T-helper 17 cell (primary cell): ENCODE measurements at regions not wholly inside any gene's neighbourhood (a gene's known extent, or its start where the extent isn't known, plus 50 kb on each side); places are given as distances from the start of the nearest gene placed in this dataset.

Source experiments
- ATAC-seq: fragments of 150-1000 bp; cut with Tn5 transposase; 2 replicates; pipeline ENCODE4 v1.10.0; 2021; ENCODE audit warnings: mild to moderate bottlenecking, moderate library complexity
- DNase-seq, 3 donors: peaks; one replicate each; pipeline versions ENCODE4 v3.0.0 to v3.0.0-alpha.2; 2020 to 2021
- H3K9me3 ChIP-seq: one replicate; pipeline ENCODE4 v1.7.0; 2013; ENCODE audit warnings: low read length, mild to moderate bottlenecking; ENCODE audit not compliant: control insufficient read depth, poor library complexity, severe bottlenecking
- H3K27ac Mint-ChIP-seq: one replicate; pipeline ENCODE4 v1.8.0; 2022; ENCODE audit warnings: mild to moderate bottlenecking, moderate library complexity, mixed read lengths
- H3K27me3 Mint-ChIP-seq: one replicate; pipeline ENCODE4 v1.8.0; 2022; ENCODE audit warnings: mixed read lengths
- H3K36me3 Mint-ChIP-seq: one replicate; pipeline ENCODE4 v1.8.0; 2022; ENCODE audit warnings: low read depth, mixed read lengths
- H3K4me1 Mint-ChIP-seq: one replicate; pipeline ENCODE4 v1.8.0; 2022; ENCODE audit warnings: mild to moderate bottlenecking, mixed read lengths
- H3K4me3 Mint-ChIP-seq: one replicate; pipeline ENCODE4 v1.8.0; 2022; ENCODE audit warnings: mild to moderate bottlenecking, moderate library complexity, mixed read lengths

DNA sequence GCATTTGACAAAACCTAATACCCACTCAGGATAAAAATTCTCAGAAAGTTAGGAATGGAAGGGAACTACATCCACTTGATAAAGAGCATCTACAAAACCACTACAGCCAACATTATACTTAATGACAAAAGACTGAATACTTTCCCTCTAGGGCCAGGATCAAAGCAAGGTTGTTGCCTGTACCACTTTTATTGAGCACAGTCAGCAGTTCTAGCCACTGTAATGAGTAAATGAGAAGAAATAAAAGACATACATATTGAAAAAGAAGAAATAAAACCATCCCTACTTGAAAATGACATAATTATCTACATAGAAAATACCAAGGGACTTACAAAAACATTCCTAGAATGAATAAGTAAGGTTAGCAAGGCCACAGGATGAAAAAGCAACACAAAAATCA is 194.8 kb upstream of the ZNF507 start:
- Mint-ChIP-seq H3K27ac (no peak overlapping the region), H3K4me3 (no peak overlapping the region)

DNA sequence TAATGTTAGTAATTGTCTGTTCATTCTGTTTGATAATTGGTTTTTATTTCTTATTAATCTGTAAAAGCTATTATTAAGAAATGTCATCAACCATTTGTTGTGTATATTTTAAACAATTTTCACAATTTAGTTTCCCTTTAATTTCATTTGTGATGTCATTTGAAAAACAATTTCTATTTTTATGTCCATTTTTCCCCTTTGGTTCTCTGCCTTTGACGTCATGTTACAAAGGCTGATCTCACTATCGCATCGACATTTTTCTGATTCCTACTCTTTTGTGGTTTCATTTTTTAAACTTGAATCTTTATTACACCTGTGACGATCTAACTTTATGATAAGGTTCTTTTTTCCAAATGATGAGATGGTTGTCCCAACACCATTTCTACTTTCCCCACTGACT is 191.0 kb upstream of the ZNF507 start:
- ATAC-seq (no peak), DNase-seq (no peak)
- H3K9me3 ChIP-seq, result no peaks in the 10 kb centered on the region
- Mint-ChIP-seq H3K27ac (no peak overlapping the region), H3K4me3 (no peak overlapping the region), H3K4me1 (no peaks in the 10 kb centered on the region), H3K36me3 (no peaks in the 10 kb centered on the region), H3K27me3 (no peaks in the 10 kb centered on the region)

More for the DNA sequence above, 194.8 kb upstream of the ZNF507 start:
- Mint-ChIP-seq H3K4me1 (no peaks in the 10 kb centered on the region), H3K27me3 (no peaks in the 10 kb centered on the region), H3K36me3 (no peaks in the 10 kb centered on the region)
- no peak for DNase-seq
- H3K9me3 ChIP-seq, result no peaks in the 10 kb centered on the region
- ATAC-seq, result no peak

DNA sequence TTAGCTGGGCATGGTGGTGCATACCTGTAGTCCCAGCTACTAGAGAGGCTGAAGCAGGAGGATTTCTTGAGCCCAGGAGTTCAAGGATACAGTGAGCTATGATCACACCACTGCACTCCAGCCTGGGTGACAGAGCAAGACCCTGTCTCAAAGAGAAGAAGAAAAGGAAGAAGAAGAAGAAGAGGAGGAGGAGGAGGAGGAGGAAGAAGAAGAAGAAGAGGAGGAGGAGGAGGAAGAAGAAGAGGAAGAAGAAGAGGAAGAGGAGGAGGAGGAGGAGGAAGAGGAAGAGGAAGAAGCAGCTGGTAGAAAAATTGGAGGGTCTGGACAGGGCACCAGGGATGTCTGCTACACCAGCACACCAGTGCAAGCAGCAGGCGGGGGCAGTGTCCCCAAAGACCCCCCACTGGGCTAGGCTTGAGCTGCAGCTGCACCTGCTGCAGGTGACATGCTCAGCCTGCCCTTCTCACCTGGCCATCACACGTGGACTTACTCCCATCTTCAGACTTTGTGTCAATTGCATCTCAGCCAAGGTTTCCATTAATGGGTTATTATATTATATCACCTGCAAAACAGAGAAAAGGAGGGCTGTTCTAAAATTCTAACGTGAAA is 180.9 kb upstream of the ZNF507 start:
- Mint-ChIP-seq H3K36me3 (no peaks in the 10 kb centered on the region), H3K27me3 (peaks cover 28% of the 10 kb centered on the region), H3K4me3 (no peak overlapping the region), H3K27ac (no peak overlapping the region), H3K4me1 (no peaks in the 10 kb centered on the region)
- DNase-seq, result no peak
- ATAC-seq, result no peak
- H3K9me3 ChIP-seq, result no peaks in the 10 kb centered on the region

DNA sequence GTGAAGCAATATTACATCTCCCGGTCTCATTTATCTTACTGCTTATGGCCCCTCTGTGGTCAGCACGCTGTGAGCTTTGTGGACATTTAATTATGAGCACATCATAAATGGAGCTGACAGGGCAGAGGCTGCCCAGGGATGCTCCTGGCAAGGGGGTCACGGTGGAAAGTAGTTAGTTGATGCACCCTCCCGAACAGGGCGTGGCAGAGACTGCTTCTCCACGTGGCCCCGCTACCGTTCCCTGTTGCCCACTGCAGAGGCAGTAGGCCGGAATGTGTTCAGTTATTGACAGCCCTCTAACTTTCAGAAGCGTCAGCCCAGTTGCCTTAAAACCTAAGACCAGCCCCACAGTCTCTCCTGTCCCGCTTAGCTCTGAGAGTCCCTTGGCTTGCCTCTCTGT is 180.3 kb upstream of the ZNF507 start:
- Mint-ChIP-seq H3K36me3 (no peaks in the 10 kb centered on the region), H3K27ac (no peak overlapping the region), H3K4me3 (no peak overlapping the region), H3K27me3 (peaks cover 29% of the 10 kb centered on the region), H3K4me1 (no peaks in the 10 kb centered on the region)
- no peak for DNase-seq
- no peak for ATAC-seq
- H3K9me3 ChIP-seq, result no peaks in the 10 kb centered on the region

DNA sequence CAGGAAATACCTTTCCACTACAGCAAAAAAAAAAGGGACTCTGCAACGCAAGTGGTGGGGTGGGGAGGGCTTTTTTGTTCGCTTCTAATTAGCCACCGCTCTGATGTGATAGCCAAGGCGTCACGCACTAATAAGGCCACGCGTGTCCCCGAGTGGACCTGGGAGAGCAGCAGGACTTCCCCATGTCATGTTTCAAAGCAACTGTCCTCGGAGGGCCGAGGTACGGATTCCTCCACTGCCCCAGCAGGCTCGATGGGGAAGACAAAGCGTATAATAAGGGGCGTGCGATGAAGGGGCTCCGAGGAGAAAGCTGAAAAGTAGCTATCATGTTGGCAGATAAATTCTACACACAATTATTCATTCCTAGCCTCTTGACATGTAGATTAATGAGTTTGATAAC is 179.7 kb upstream of the ZNF507 start:
- H3K27ac Mint-ChIP-seq, result no peak overlapping the region
- DNase-seq, result no peak

DNA sequence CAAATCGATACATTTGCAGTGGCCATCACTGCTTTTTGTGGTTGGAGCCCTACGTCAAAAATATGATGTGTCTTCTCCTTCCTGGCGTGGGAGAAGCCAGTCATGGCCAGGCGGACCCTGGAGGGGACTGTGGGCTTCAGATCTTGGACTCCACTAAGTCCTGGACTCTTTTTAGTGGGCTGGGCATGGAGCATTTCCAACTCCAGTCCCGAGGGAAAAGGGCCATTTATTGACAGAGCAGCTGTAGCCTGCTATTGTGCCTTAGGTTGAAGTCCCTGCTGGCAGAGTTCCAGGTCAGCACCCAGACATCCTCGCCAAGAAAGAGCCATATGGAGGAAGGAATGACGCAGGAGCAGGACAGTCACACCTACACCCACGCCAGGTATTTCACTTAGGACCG is 179.2 kb upstream of the ZNF507 start:
- Mint-ChIP-seq H3K4me3 (no peak overlapping the region), H3K4me1 (no peaks in the 10 kb centered on the region), H3K36me3 (no peaks in the 10 kb centered on the region), H3K27ac (no peak overlapping the region), H3K27me3 (peaks cover 34% of the 10 kb centered on the region)
- DNase-seq (no peak), ATAC-seq (no peak)
- H3K9me3 ChIP-seq, result no peaks in the 10 kb centered on the region

More for the DNA sequence above, 179.7 kb upstream of the ZNF507 start:
- no peaks in the 10 kb centered on the region for H3K36me3 Mint-ChIP-seq
- no peak for ATAC-seq
- H3K27me3 Mint-ChIP-seq, result peaks cover 34% of the 10 kb centered on the region
- no peak overlapping the region for H3K4me3 Mint-ChIP-seq
- no peaks in the 10 kb centered on the region for H3K9me3 ChIP-seq
- no peaks in the 10 kb centered on the region for H3K4me1 Mint-ChIP-seq

DNA sequence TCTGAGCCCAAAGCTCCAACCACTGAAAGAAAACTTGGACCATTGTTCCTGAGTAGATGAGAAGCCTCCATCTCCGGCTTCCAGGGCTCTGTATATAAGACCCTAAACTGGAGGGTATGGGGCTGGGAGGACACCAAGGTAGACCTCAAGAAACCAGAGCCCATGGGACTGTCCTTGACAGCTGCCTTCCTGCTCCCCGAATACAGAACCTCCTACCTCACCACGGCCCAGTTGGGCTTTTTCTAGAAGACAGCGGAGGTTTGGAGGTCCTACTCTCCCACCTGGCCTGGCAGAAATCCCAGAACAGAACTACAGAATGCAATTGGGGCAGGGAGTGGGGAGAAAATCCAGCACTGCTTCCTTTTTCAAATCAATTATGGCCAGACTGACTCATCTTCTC is 177.3 kb upstream of the ZNF507 start:
- Mint-ChIP-seq H3K4me1 (no peaks in the 10 kb centered on the region), H3K27ac (no peak overlapping the region), H3K36me3 (no peaks in the 10 kb centered on the region), H3K4me3 (no peak overlapping the region), H3K27me3 (peaks cover 34% of the 10 kb centered on the region)
- ATAC-seq (no peak), DNase-seq (no peak)
- H3K9me3 ChIP-seq, result no peaks in the 10 kb centered on the region

DNA sequence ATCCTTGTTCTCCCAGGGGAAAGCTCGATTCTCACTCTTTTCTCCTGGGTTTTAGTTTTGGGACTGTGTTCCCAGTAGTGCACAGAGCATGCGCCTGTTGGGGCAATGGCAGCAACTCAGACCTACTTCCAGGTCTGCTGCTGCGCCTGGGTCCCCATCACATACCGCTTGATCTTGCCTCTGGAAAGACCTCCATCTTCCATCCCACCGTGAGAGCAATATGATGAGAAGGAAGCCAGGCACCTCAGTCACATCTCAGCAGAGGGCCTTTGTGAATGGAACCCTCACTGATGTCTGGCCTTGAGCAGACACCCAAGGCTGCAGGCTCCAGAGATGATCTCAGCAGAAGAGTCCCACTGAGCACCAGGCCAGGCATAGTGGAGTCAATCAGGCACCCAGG is 176.8 kb upstream of the ZNF507 start:
- ATAC-seq (no peak), DNase-seq (no peak)
- no peaks in the 10 kb centered on the region for H3K4me1 Mint-ChIP-seq
- H3K27me3 Mint-ChIP-seq, result peaks cover 34% of the 10 kb centered on the region
- H3K9me3 ChIP-seq, result no peaks in the 10 kb centered on the region
- H3K27ac Mint-ChIP-seq, result no peak overlapping the region
- no peaks in the 10 kb centered on the region for H3K36me3 Mint-ChIP-seq
- no peak overlapping the region for H3K4me3 Mint-ChIP-seq

DNA sequence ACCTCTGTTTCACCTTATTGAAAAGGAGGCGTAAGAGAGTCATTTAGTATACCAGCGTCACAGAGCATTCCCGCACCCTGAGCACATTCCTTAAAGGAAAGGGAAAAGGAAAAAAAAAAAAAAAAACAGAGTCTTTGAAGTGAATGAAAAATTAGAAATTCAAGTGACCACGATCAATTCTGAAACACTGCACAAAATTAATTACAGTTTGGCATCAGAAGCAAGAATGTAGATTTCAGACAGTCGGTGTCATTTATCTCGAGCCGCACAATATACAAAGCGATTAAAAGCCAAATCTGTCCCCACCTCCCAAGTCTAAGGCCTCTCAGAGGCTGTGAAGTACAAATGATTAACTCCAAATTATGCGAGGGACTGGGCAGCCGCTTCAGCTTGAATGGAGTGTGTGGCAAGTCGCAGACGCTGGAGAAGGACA is 173.7 kb upstream of the ZNF507 start:
- H3K36me3 Mint-ChIP-seq, result no peaks in the 10 kb centered on the region

DNA sequence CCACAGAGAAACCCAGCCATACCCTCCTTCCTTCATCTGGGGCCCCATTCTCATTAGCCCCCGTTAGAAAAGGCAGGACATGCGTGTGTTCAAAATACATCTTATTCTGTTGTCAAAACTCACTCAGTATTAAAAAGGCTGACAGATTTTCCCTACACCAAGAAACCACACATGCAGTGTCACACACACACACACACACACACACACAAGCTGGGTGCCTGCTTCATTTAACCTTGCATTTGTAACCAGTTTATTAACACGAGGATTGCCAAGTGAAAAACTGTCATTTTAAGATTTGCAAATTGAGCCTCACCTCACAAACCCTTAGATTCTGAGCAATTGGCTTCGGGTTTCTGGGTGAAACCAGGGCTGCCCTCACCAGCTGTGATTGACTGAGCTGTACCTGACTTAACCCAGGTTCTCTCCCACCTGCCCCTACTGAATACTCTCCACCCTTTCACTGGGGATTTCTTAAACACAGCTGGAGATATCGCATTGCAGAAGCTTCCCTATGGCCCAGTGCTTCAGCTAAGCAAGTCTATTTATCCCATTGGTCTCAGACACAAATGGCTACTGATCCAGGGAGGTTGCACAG is 172.7 kb upstream of the ZNF507 start:
- ATAC-seq (no peak), DNase-seq (no peak)
- no peaks in the 10 kb centered on the region for H3K9me3 ChIP-seq
- H3K4me1 Mint-ChIP-seq, result no peaks in the 10 kb centered on the region
- H3K27me3 Mint-ChIP-seq, result peaks cover 18% of the 10 kb centered on the region
- no peak overlapping the region for H3K27ac Mint-ChIP-seq
- no peak overlapping the region for H3K4me3 Mint-ChIP-seq
- H3K36me3 Mint-ChIP-seq, result no peaks in the 10 kb centered on the region

More for the DNA sequence above, 173.7 kb upstream of the ZNF507 start:
- ATAC-seq (no peak), DNase-seq (no peak)
- no peaks in the 10 kb centered on the region for H3K4me1 Mint-ChIP-seq
- no peak overlapping the region for H3K27ac Mint-ChIP-seq
- H3K27me3 Mint-ChIP-seq, result peaks cover 25% of the 10 kb centered on the region
- H3K9me3 ChIP-seq, result no peaks in the 10 kb centered on the region
- no peak overlapping the region for H3K4me3 Mint-ChIP-seq

DNA sequence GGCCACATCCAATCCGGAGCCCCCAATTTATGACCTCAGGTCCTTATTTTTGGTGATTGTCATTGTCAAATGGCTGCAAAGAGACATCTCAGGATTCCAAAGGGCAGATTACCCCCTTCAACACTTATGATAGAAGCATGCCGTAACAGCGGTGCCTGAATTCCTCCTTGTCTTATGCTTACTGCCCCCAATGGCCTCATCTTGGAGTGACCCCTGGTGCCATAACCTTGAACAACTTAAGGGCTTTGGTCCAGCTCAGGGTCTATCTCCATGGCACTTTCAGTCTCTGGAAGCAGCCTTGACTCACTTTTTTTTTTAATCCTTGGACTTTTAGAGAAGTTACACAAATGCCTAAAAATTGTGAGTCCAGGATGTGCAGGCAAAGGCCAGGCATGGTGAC is 171.6 kb upstream of the ZNF507 start:
- no peaks in the 10 kb centered on the region for H3K9me3 ChIP-seq
- Mint-ChIP-seq H3K27me3 (peaks cover 19% of the 10 kb centered on the region), H3K27ac (no peak overlapping the region), H3K4me3 (no peak overlapping the region), H3K36me3 (no peaks in the 10 kb centered on the region), H3K4me1 (no peaks in the 10 kb centered on the region)
- no peak for DNase-seq
- no peak for ATAC-seq

DNA sequence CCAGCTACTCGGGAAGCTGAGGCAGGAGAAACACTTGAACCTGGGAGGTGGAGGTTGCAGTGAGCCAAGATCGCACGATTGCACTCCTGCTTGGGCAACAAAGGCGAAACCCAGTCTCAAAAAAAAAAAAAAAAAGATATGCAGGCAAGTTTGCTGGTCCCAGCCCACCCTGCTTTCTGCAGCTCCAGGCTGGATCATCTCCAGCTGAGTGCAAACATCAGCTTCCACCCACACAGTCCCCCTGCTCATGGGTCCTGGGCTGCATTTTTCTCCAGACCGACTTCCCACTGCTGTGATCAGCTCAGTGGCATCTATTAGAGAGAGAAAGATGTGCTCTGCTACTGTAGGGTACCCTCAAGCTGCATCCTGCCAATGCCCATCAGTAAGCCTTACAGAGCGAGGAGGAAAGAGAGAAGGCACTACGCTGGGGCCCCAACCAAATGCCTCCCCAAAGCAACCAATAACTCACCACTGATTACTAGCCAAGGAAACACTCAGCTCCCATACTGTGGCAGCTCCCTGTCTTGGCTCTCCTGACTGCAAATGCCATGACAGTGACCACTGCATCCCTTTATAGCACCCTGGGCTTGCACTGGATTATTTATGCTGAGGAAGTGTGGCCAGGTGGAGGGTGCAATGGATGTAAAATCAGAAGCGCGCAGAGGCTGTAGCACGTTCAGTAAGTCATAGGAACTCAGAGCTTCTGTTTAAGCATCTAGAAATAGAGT is 170.9 kb upstream of the ZNF507 start:
- H3K9me3 ChIP-seq, result no peaks in the 10 kb centered on the region
- Mint-ChIP-seq H3K36me3 (no peaks in the 10 kb centered on the region), H3K4me1 (no peaks in the 10 kb centered on the region), H3K27me3 (peaks cover 18% of the 10 kb centered on the region), H3K27ac (no peak overlapping the region), H3K4me3 (no peak overlapping the region)
- ATAC-seq (no peak), DNase-seq (no peak)

DNA sequence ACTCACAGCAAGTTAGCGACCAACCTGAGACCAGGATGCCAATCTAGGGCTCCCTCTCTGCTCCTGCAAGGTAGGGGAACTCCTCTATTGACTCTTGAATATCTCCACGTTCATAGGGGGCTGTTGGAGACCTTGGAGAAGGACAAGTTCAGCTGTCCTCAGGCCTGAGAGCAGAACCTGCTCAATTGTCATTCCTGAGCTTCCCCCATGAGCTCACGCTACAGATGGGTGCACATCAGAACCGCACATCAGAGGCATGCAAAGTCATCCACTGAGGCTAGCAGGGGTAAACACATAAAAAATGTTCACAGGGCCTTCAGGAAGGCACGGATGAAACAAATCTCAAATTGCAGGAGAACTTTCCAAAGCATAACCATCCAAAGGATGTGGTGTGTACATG is 168.8 kb upstream of the ZNF507 start:
- peaks cover 13% of the 10 kb centered on the region for H3K27me3 Mint-ChIP-seq
- no peaks in the 10 kb centered on the region for H3K4me1 Mint-ChIP-seq
- DNase-seq, result no peak
- H3K9me3 ChIP-seq, result no peaks in the 10 kb centered on the region
- no peak overlapping the region for H3K4me3 Mint-ChIP-seq
- H3K36me3 Mint-ChIP-seq, result no peaks in the 10 kb centered on the region
- no peak for ATAC-seq
- no peak overlapping the region for H3K27ac Mint-ChIP-seq

DNA sequence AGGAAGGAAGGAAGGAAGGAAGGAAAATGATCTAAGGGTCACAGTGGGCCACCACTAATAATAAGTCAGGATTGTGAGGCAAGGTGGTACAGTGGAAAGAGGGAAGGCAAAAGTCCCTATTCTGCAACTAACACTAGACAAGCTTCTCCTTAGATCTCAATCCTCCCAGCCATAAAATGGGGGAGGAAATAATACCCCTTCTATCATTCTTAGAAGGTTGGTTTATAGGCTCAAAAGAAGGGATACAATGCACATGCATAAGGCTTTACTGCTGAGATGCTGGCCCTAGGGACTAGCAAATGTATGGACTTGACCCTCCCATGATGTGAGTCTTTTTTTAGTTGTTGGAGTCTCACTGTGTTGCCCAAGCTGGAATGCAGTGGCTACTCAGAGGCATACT is 167.7 kb upstream of the ZNF507 start:
- ATAC-seq, result no peak
- no peaks in the 10 kb centered on the region for H3K9me3 ChIP-seq
- Mint-ChIP-seq H3K4me3 (no peak overlapping the region), H3K27ac (no peak overlapping the region), H3K4me1 (no peaks in the 10 kb centered on the region), H3K36me3 (no peaks in the 10 kb centered on the region), H3K27me3 (peaks cover 13% of the 10 kb centered on the region)
- no peak for DNase-seq
